SK-N-SH (cell line): ENCODE measurements at regions not wholly inside any gene's neighbourhood (a gene's known extent, or its start where the extent isn't known, plus 50 kb on each side); places are given as distances from the start of the nearest gene placed in this dataset.

ENCODE experiments used
- CTCF ChIA-PET: fragments of 300-600, 350-600 bp; formaldehyde crosslinking; extraction: SDS; loops from one replicate; lab custom pipeline; 2021; lab: Yijun Ruan, JAX
- POLR2A ChIA-PET: fragments of 350-600 bp; sonication (Branson Sonifier 250); formaldehyde crosslinking; extraction: SDS; loops from one replicate; lab custom pipeline; 2020; ENCODE audit warnings: antibody characterized with exemption, inconsistent platforms; lab: Yijun Ruan, JAX
- DNase-seq: peaks from one replicate; pipeline ENCODE4 v3.0.0; 2012
- H2AFZ ChIP-seq: fragments of 200-600 bp; sonication (generic); 2 replicates; pipeline ENCODE4 v1.8.1; 2016; ENCODE audit warnings: antibody characterized with exemption, mild to moderate bottlenecking, low read depth
- H3F3A ChIP-seq: fragments of 200-600 bp; sonication (generic); replicated peaks from 2 replicates; pipeline ENCODE3; 2016; ENCODE audit warnings: antibody characterized with exemption, mild to moderate bottlenecking; ENCODE audit not compliant: insufficient read depth
- H3K27ac ChIP-seq, 2 experiments: fragments of 200-500 bp in 1 of 2; fragments of 200-600 bp in 1 of 2; sonication (Bioruptor generic) in 1 of 2; sonication (generic), shearing (Covaris generic) in 1 of 2; 2 replicates each; pipeline versions ENCODE4 v1.5.1 to v1.6.1; 2014 to 2016; ENCODE audit warnings: low read depth in 2 of 2, inconsistent platforms in 1 of 2, low read length in 1 of 2, mild to moderate bottlenecking in 1 of 2, mixed read lengths in 1 of 2
- H3K27me3 ChIP-seq: fragments of 200-600 bp; sonication (generic), shearing (Covaris generic); 2 replicates; pipeline ENCODE4 v1.6.1; 2016; ENCODE audit warnings: mixed run types; ENCODE audit not compliant: insufficient read depth
- H3K36me3 ChIP-seq, 2 experiments: fragments of 200-500 bp in 1 of 2; fragments of 200-600 bp in 1 of 2; sonication (Bioruptor generic) in 1 of 2; sonication (generic) in 1 of 2; replicated peaks in 1 of 2; 2 replicates each; pipeline versions ENCODE3 to v1.5.1; 2014 to 2016; ENCODE audit warnings: low read length in 1 of 2, mild to moderate bottlenecking in 1 of 2; ENCODE audit not compliant: insufficient read depth in 2 of 2, control insufficient read depth in 1 of 2
- H3K4me1 ChIP-seq, 2 experiments: fragments of 200-500 bp in 1 of 2; fragments of 200-600 bp in 1 of 2; sonication (Bioruptor generic) in 1 of 2; sonication (generic), shearing (Covaris generic) in 1 of 2; 2 replicates each; pipeline versions ENCODE4 v1.5.1 to v1.6.1; 2014 to 2016; ENCODE audit warnings: low read depth in 1 of 2, low read length in 1 of 2, mixed run types in 1 of 2; ENCODE audit not compliant: insufficient read depth in 2 of 2, control insufficient read depth in 1 of 2
- H3K4me2 ChIP-seq: fragments of 200-600 bp; sonication (generic), shearing (Covaris generic); 2 replicates; pipeline ENCODE4 v1.6.1; 2017; ENCODE audit warnings: mixed run types
- H3K4me3 ChIP-seq, 2 experiments: fragments of 200-500 bp in 1 of 2; fragments of 200-600 bp in 1 of 2; sonication (Bioruptor generic) in 1 of 2; sonication (generic), shearing (Covaris generic) in 1 of 2; 2 replicates each; pipeline versions ENCODE4 v1.5.1 to v1.8.1; 2014 to 2016; ENCODE audit warnings: low read depth in 2 of 2, inconsistent platforms in 1 of 2, low read length in 1 of 2, mild to moderate bottlenecking in 1 of 2, mixed read lengths in 1 of 2, moderate library complexity in 1 of 2
- H3K79me2 ChIP-seq: fragments of 200-600 bp; sonication (generic); 2 replicates; pipeline ENCODE4 v1.8.1; 2017; ENCODE audit warnings: mild to moderate bottlenecking; ENCODE audit not compliant: insufficient read depth
- H3K9ac ChIP-seq: fragments of 200-600 bp; sonication (generic); 2 replicates; pipeline ENCODE4 v1.6.1; 2017; ENCODE audit warnings: mixed run types
- H3K9me2 ChIP-seq: fragments of 200-600 bp; sonication (generic); 2 replicates; pipeline ENCODE4 v1.6.1; 2017; ENCODE audit warnings: mixed run types
- H3K9me3 ChIP-seq: fragments of 200-600 bp; sonication (generic); 2 replicates; pipeline ENCODE4 v1.6.1; 2017; ENCODE audit warnings: mixed run types, mild to moderate bottlenecking, moderate library complexity
- H4K20me1 ChIP-seq: fragments of 200-600 bp; sonication (generic); 2 replicates; pipeline ENCODE4 v1.6.1; 2017; ENCODE audit warnings: mild to moderate bottlenecking, mixed run types; ENCODE audit not compliant: insufficient read depth
- CHD2 ChIP-seq: fragments of 150-350 bp; IDR thresholded peaks from 2 replicates; pipeline ENCODE4 v1.6.1; 2018; ENCODE audit warnings: low read length; ENCODE audit not compliant: partially characterized antibody
- CTCF ChIP-seq: fragments of 200-600 bp; sonication (generic); IDR thresholded peaks from 2 replicates; pipeline ENCODE4 v1.6.1; 2017; ENCODE audit warnings: antibody characterized with exemption, mild to moderate bottlenecking, moderate library complexity
- EP300 ChIP-seq, 2 experiments: IDR thresholded peaks; 2 replicates each; pipeline versions ENCODE4 v1.4.0 to v1.6.1; 2012; ENCODE audit warnings: borderline replicate concordance in 1 of 2, low read depth in 1 of 2, low read length in 1 of 2
- EZH2phosphoT487 ChIP-seq: fragments of 200-600 bp; sonication (generic); IDR thresholded peaks from 2 replicates; pipeline ENCODE4 v1.6.1; 2017; ENCODE audit warnings: low read depth, mixed run types, mild to moderate bottlenecking, antibody characterized with exemption, moderate library complexity, borderline replicate concordance
- FOSL2 ChIP-seq: IDR thresholded peaks from 2 replicates; pipeline ENCODE4 v1.4.0; 2012; ENCODE audit warnings: low read depth, mild to moderate bottlenecking, moderate library complexity, borderline replicate concordance
- FOXJ3 ChIP-seq: sonication (generic); formaldehyde crosslinking; IDR thresholded peaks from 2 replicates; pipeline ENCODE4 v1.5.1; 2020; ENCODE audit warnings: mild to moderate bottlenecking, missing genetic modification reagents
- FOXM1 ChIP-seq: IDR thresholded peaks from 2 replicates; pipeline ENCODE4 v1.4.0; 2012; ENCODE audit warnings: low read depth, mild to moderate bottlenecking
- GATA2 ChIP-seq: sonication (generic); formaldehyde crosslinking; IDR thresholded peaks from 2 replicates; pipeline ENCODE4 v1.5.0; 2020; ENCODE audit warnings: mild to moderate bottlenecking, missing genetic modification reagents
- JUND ChIP-seq: IDR thresholded peaks from 2 replicates; pipeline ENCODE4 v1.4.0; 2012
- MAX ChIP-seq: IDR thresholded peaks from 2 replicates; pipeline ENCODE4 v1.4.0; 2012; ENCODE audit warnings: low read depth
- MEF2A ChIP-seq: IDR thresholded peaks from 2 replicates; pipeline ENCODE4 v1.4.0; 2012; ENCODE audit warnings: low read depth, borderline replicate concordance
- NFIC ChIP-seq: IDR thresholded peaks from 2 replicates; pipeline ENCODE4 v1.4.0; 2012; ENCODE audit warnings: borderline replicate concordance
- RFX5 ChIP-seq: IDR thresholded peaks from 2 replicates; pipeline ENCODE4 v1.6.1; 2012; ENCODE audit warnings: mild to moderate bottlenecking, improper control_type of control experiment, low read length
- SIN3A ChIP-seq: IDR thresholded peaks from 2 replicates; pipeline ENCODE4 v1.6.1; 2012; ENCODE audit warnings: low read depth, mild to moderate bottlenecking, low read length, moderate library complexity, borderline replicate concordance
- TCF12 ChIP-seq: IDR thresholded peaks from 2 replicates; pipeline ENCODE4 v1.4.0; 2012
- TEAD4 ChIP-seq: IDR thresholded peaks from 2 replicates; pipeline ENCODE4 v1.4.0; 2012; ENCODE audit warnings: mild to moderate bottlenecking, borderline replicate concordance; ENCODE audit not compliant: insufficient read depth
- WGBS: methylation state at CpG from one replicate; pipeline ENCODE4 v1.1.6; 2017; ENCODE audit warnings: low lambda C conversion rate; 5-methylcytosine and 5-hydroxymethylcytosine counted together
- TF ChIP-seq, protein P1 (sequence below): IDR thresholded peaks from 2 replicates; pipeline ENCODE4 v1.4.0; 2012; ENCODE audit warnings: low read depth, borderline replicate concordance

GRCh38 chr14:84225268-84225667 lies 1304.7 kb upstream of the FLRT2 start:
- DNase-seq = no peak
- H3K4me3 ChIP-seq = no peak overlapping the region
- no peak for TF ChIP-seq EP300 (IDR thresholded peaks at IDR 0.05; ENCODE audit: borderline replicate concordance in 1 of 2, low read depth in 1 of 2, low read length in 1 of 2)
- H2AFZ ChIP-seq = no peak overlapping the region
- 27% methylated on average over 1 of the region's 1 CpG for WGBS
- no peaks in the 10 kb centered on the region for H3K79me2 ChIP-seq
- ChIA-PET CTCF (no interaction called here), POLR2A (no interaction called here)
- H3K4me1 ChIP-seq = no peaks in the 10 kb centered on the region
- H3K36me3 ChIP-seq = no peaks in the 10 kb centered on the region
- no peak overlapping the region for H3K9ac ChIP-seq
- H3K9me3 ChIP-seq = no peaks in the 10 kb centered on the region
- no peak overlapping the region for H3K27ac ChIP-seq
- no peaks in the 10 kb centered on the region for H3K9me2 ChIP-seq
- no peak overlapping the region for H3K4me2 ChIP-seq
- H4K20me1 ChIP-seq = no peaks in the 10 kb centered on the region
- no peaks in the 10 kb centered on the region for H3K27me3 ChIP-seq
- H3F3A ChIP-seq = no peaks in the 10 kb centered on the region

- H2AFZ ChIP-seq = no peak overlapping the region
- no peaks in the 10 kb centered on the region for H3K4me1 ChIP-seq
- 49% methylated on average over 3 of the region's 3 CpGs for WGBS
- no peak overlapping the region for H3K9ac ChIP-seq
- no peak overlapping the region for H3K27ac ChIP-seq
- no peaks in the 10 kb centered on the region for H3K36me3 ChIP-seq
- H3K79me2 ChIP-seq = no peaks in the 10 kb centered on the region
- H3K4me2 ChIP-seq = no peak overlapping the region
- POLR2A ChIA-PET = no interaction called here
- no peaks in the 10 kb centered on the region for H3F3A ChIP-seq
- H3K27me3 ChIP-seq = no peaks in the 10 kb centered on the region
- no peaks in the 10 kb centered on the region for H3K9me3 ChIP-seq
- H4K20me1 ChIP-seq = no peaks in the 10 kb centered on the region
- no peaks in the 10 kb centered on the region for H3K9me2 ChIP-seq
- no peak overlapping the region for H3K4me3 ChIP-seq
- no peak for TF ChIP-seq NFIC
- TF ChIP-seq TCF12 = no peak
- no peak for TF ChIP-seq FOXJ3 (CRISPR knock-in tag)
- no peak for TF ChIP-seq GATA2 (CRISPR knock-in tag)
- TF ChIP-seq FOSL2 = no peak
- TF ChIP-seq JUND = no peak
- TF ChIP-seq, protein P1, sequence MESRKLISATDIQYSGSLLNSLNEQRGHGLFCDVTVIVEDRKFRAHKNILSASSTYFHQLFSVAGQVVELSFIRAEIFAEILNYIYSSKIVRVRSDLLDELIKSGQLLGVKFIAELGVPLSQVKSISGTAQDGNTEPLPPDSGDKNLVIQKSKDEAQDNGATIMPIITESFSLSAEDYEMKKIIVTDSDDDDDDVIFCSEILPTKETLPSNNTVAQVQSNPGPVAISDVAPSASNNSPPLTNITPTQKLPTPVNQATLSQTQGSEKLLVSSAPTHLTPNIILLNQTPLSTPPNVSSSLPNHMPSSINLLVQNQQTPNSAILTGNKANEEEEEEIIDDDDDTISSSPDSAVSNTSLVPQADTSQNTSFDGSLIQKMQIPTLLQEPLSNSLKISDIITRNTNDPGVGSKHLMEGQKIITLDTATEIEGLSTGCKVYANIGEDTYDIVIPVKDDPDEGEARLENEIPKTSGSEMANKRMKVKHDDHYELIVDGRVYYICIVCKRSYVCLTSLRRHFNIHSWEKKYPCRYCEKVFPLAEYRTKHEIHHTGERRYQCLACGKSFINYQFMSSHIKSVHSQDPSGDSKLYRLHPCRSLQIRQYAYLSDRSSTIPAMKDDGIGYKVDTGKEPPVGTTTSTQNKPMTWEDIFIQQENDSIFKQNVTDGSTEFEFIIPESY = no peak
- no peak for TF ChIP-seq FOXM1
- TF ChIP-seq EZH2phosphoT487 = no peak
- TF ChIP-seq CHD2 = no peak
- TF ChIP-seq RFX5 = no peak
- TF ChIP-seq MEF2A = no peak
- TF ChIP-seq TEAD4 = no peak
- no peak for TF ChIP-seq MAX
- no peak for TF ChIP-seq SIN3A
- TF ChIP-seq CTCF = no peak
- TF ChIP-seq, all 33 proteins: peak for 0
- no peak for DNase-seq
- CTCF ChIA-PET = no interaction called here
These were observed 1301.2 kb upstream of the FLRT2 start for GRCh38 chr14:84228702-84229101.
